DMS 273 treated with DMSO at 0.1 percent for 48 hours (cell line): ENCODE measurements at regions not wholly inside any gene's neighbourhood (a gene's known extent, or its start where the extent isn't known, plus 50 kb on each side); places are given as distances from the start of the nearest gene placed in this dataset.
"Not testable (repeated sequence)": the region's sequence is repeated elsewhere in the genome, so short reads cannot be mapped to it uniquely, and the experiment has no call there.

ENCODE experiments used
- DNase-seq: peaks from one replicate; lab custom pipeline; 2025; lab: John Stamatoyannopoulos, UW

DNA sequence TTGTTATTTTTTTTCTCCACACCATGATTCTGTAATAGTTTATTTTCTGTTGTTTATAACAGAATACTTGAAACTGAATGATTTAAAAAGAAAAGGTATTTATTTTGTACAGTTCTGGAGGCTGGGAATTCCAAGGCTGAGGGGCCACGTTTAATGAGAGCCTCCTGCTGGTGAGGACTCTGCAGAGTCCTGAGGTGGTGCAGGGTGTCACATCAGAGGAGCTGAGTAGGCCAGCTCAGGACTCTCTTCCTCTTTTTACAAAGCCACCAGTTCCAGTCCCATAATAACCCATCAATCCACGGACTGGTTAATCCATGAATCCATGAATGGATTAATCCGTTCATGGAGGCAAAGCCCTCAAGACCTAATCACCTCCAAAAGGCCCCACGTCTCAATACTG is 71.6 kb downstream of the TFAP2A start:
- no peak for DNase-seq

GRCh38 chr6:10341605-10342004 is 73.3 kb downstream of the TFAP2A start:
- DNase-seq = no peak

DNA sequence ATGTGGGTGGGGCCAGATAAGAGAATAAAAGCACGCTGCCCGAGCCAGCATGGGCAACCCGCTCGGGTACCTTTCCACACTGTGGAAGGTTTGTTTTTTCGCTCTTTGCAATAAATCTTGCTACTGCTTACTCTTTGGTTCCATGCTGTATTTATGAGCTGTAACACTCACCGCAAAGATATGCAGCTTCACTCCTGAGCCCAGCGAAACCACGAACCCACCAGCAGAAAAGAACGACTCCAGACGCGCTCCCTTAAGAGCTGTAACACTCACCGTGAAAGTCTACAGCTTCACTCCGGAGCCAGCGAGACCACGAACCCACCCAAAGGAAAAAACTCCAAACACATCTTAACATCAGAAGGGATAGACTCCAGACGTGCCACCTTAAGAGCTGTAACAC is 76.7 kb downstream of the TFAP2A start:
- no peak for DNase-seq

DNA sequence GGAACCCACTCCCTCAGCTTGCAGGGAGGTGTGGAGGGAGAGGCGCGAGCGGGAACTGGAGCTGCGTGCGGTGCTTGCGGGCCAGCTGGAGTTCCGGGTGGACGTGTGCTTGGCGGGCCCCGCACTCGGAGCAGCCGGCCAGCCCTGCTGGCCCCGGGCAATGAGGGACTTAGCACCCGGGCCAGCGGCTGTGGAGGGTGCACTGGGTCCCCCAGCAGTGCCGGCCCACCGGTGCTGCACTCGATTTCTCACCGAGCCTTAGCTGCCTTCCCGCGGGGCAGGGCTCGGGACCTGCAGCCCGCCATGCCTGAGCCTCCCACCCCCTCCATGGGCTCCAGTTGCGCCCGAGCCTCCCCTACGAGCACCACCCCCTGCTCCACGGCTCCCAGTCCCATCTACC is 77.5 kb downstream of the TFAP2A start:
- not testable (repeated sequence) for DNase-seq

GRCh38 chr6:10332111-10332510 is 82.8 kb downstream of the TFAP2A start:
- no peak for DNase-seq

DNA sequence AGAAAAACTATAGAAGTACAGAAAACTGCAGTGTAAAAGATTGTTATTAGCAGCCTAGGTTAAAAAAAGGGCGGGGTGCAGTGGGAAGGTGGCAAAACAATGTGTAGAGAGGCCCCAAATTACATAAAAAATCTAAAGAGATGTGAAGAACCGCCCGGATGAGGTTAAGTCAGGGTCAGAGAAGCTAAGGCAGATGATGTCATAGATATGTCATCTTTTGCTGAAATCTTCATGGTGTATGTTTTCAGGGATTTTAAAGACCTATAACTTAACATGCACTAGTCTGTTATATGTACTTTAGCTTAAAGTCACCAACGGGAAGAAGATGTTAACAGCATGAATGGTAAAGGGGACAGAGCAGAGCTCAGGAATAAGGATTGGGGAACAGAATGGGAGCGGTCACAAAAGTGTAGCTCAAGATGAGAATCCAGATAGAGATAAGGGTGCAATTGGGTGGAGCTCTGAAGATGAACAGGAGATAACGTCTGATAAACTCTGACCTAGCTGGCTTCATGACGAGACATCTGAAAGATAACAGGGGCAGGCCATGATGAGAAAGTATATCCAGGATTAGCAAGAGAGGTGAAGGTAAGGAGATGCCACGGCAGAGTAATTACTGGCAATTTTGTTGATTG is 83.4 kb downstream of the TFAP2A start:
- DNase-seq = no peak

- no peak for DNase-seq
Measured at GRCh38 chr6:10330515-10330914, 84.4 kb downstream of the TFAP2A start.

GRCh38 chr6:10323018-10323417 is 91.9 kb downstream of the TFAP2A start:
- no peak for DNase-seq

DNA sequence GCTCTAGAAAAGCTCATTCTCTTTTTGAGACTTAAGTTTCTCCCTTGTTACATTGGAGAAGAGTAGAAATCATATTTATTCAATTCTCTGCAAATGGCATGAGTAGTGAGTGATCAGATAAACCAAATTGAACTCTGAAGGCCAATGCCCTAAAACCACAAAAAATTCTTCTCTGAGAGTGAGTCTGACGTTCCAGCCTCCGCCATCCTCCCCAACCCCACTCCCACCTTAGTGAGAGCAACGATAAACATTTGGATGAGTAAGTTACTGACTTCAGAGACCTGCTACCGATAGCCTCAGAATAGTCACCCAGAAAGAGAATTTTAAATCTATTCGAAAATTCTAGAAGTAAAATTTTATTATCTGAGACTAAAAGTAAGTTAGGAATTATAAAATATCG is 94.6 kb downstream of the TFAP2A start:
- no peak for DNase-seq

GRCh38 chr6:10316373-10316721 is 98.5 kb downstream of the TFAP2A start:
- no peak for DNase-seq

GRCh38 chr6:10315658-10316372 is 99.1 kb downstream of the TFAP2A start:
- no peak for DNase-seq

- DNase-seq = no peak
Measured at GRCh38 chr6:10315034-10315433, 99.8 kb downstream of the TFAP2A start.

DNA sequence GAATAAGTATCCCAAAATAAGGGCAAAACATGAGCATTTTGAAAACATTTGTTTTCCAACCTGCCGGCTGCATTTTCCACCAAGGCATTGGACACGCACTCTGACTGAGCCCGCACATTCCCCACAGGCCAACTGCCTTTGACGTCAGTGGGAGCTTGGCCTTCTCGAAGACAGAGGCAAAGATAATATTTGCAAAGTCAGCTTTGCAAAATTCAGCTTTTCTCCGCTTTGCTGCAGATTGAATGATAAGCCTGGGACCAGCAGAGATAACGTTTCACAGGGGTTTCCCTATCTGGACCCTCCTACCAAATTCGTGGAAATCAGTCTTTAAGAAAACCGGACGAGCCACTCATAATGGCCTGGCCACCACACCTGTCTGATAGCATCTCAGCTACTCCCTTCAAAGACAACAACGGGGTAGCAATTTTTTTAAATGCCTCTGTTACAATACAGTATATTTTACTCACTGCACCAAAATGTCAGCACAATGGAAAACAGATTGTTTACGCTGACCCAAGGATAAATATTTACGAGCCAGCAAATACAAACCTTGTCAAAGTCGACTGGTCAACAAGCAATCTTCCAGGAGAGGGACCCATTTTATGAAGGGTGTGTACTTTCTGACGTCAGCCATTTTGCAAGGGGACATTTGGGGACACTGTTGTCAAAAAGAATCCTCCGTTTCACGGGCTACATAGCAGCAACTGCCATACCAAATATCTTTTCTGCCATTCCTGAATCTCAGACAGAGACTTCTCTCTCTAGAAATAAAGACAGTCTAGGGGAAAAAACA is 100.5 kb downstream of the TFAP2A start:
- no peak for DNase-seq

GRCh38 chr6:10313799-10314162 is 101.1 kb downstream of the TFAP2A start:
- no peak for DNase-seq

GRCh38 chr6:10312445-10312844 is 102.4 kb downstream of the TFAP2A start:
- DNase-seq = no peak

DNA sequence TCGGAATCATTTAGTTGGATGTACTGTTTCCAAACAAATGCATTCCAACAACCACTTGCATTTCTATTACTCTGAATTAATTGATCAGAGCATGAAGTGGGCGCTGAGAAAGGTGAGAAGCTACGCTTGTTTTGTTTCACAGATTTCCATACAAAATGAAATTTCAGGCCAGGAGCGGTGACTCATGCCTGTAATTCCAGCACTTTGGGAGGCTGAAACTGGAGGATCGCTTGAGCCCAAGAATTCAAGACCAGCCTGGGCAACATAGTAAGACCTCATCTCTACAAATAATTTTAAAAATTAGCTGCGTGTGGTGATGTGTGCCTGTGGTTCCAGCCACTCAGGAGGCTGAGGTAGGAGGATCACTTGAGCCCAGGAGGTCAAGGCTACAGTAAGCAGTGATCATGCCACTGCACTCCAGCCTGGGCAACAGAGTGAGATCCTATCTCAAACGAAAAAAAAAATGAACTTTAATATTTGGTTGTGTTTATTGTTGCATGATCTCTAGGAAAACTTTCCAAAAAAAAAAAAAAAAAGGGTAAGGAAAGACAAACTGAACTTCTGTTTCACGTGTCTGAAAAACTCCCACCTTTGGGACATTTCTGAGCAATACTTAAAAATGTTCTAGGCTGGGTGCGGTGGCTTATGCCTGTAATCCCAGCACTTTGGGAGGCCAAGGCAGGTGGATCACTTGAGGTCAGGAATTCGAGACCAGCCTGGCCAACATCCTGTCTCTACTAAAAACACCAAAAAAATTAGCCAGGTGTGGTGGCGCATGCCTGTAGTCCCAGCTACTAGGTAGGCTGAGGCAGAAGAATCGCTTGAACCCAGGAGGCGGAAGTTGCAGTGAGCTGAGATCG is 103.1 kb downstream of the TFAP2A start:
- DNase-seq = not testable (repeated sequence)

GRCh38 chr6:10310826-10311225 is 104.0 kb downstream of the TFAP2A start:
- DNase-seq = no peak

GRCh38 chr6:10310330-10310653 is 104.6 kb downstream of the TFAP2A start:
- no peak for DNase-seq

- DNase-seq = no peak
Measured at GRCh38 chr6:10309457-10310329, 105.2 kb downstream of the TFAP2A start.

DNA sequence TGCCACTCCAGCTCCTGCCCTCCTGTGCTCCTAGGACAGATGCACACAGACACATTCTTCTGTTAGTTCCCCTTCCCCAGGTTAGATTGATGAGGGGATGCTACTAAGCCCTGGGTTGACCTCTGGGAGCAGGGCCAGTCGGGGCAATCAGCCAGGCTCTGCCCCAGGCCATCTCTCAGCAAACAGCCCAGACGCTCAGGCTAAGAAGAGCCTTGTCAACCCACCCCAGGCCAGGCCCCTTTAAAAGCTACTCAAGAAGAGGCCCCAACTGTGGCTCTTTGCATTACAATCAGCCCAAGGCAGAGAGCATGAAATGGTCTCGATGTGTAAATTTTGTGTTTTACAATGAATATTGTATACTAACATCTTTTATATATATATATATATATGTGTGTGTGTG is 107.4 kb downstream of the TFAP2A start:
- DNase-seq = no peak

- DNase-seq = no peak
Measured at GRCh38 chr6:10307028-10307427, 107.8 kb downstream of the TFAP2A start.
